Upper lobe of right lung (tissue), 1 donor: ENCODE measurements at regions not wholly inside any gene's neighbourhood (a gene's known extent, or its start where the extent isn't known, plus 50 kb on each side); places are given as distances from the start of the nearest gene placed in this dataset.
"Not testable (repeated sequence)": the region's sequence is repeated elsewhere in the genome, so short reads cannot be mapped to it uniquely, and the experiment has no call there.

Source experiments
- ATAC-seq: fragments of 200-7000 bp; cut with Tn5 transposase; one replicate; pipeline ENCODE4 v1.9.1; 2020; ENCODE audit warnings: mild to moderate bottlenecking, moderate library complexity
- DNase-seq: peaks from one replicate; pipeline ENCODE4 v3.0.0-alpha.2; 2020
- H3K27ac ChIP-seq: fragments of 200-600 bp; one replicate; pipeline ENCODE4 v1.8.0; 2022
- H3K27me3 ChIP-seq: fragments of 200-600 bp; one replicate; pipeline ENCODE4 v1.8.0; 2022; ENCODE audit warnings: mild to moderate bottlenecking
- H3K36me3 ChIP-seq: fragments of 200-600 bp; one replicate; pipeline ENCODE4 v1.8.0; 2022
- H3K4me1 ChIP-seq: fragments of 200-600 bp; one replicate; pipeline ENCODE4 v1.8.0; 2022
- H3K4me3 ChIP-seq: fragments of 200-600 bp; one replicate; pipeline ENCODE4 v1.8.0; 2022; ENCODE audit warnings: mild to moderate bottlenecking
- H3K9me3 ChIP-seq: fragments of 200-600 bp; one replicate; pipeline ENCODE4 v1.8.0; 2022
- CTCF ChIP-seq: fragments of 200-600 bp; IDR thresholded peaks from one replicate; pipeline ENCODE4 v1.8.0; 2022; ENCODE audit warnings: antibody characterized with exemption
- intact Hi-C: fragments of 100-400 bp; cut with DNase I; formaldehyde crosslinking; loops from one replicate; pipeline ENCODE4 v1.11.0; 2022
- donor health status: DM: no; HTN: yes; CAD: no; lungs with severe emphysema.

GRCh38 chr13:62721893-62722292 lies 1306.2 kb upstream of the PCDH20 start:
- TF ChIP-seq CTCF, result no peak
- Histone ChIP-seq H3K27ac (no peak overlapping the region), H3K36me3 (no peaks in the 10 kb centered on the region), H3K9me3 (no peaks in the 10 kb centered on the region), H3K4me1 (no peaks in the 10 kb centered on the region), H3K27me3 (no peaks in the 10 kb centered on the region), H3K4me3 (no peak overlapping the region)
- intact Hi-C loops, result no loop called here
- DNase-seq (no peak), ATAC-seq (no peak)

- H3K9me3 ChIP-seq, H3K27ac ChIP-seq, H3K4me1 ChIP-seq, H3K4me3 ChIP-seq, intact Hi-C loops, DNase-seq, H3K36me3 ChIP-seq, ATAC-seq, H3K27me3 ChIP-seq: not testable (repeated sequence)
These were observed 1296.3 kb upstream of the PCDH20 start for GRCh38 chr13:62711948-62712347.

- ATAC-seq (no peak), DNase-seq (no peak)
- H3K27me3 ChIP-seq, result no peaks in the 10 kb centered on the region
- intact Hi-C loops, result no loop called here
- no peaks in the 10 kb centered on the region for H3K36me3 ChIP-seq
- no peaks in the 10 kb centered on the region for H3K9me3 ChIP-seq
- no peak overlapping the region for H3K4me3 ChIP-seq
- no peaks in the 10 kb centered on the region for H3K4me1 ChIP-seq
- no peak for TF ChIP-seq CTCF
- no peak overlapping the region for H3K27ac ChIP-seq
These were observed 1295.1 kb upstream of the PCDH20 start for GRCh38 chr13:62710787-62711186.

- no peaks in the 10 kb centered on the region for H3K27me3 ChIP-seq
- H3K27ac ChIP-seq, result no peak overlapping the region
- no peak for TF ChIP-seq CTCF
- no peaks in the 10 kb centered on the region for H3K4me1 ChIP-seq
- DNase-seq (no peak), ATAC-seq (no peak)
- intact Hi-C loops, result no loop called here
- H3K4me3 ChIP-seq, result no peak overlapping the region
- no peaks in the 10 kb centered on the region for H3K9me3 ChIP-seq
- no peaks in the 10 kb centered on the region for H3K36me3 ChIP-seq
These were observed 1290.4 kb upstream of the PCDH20 start for GRCh38 chr13:62706048-62706447.

- TF ChIP-seq CTCF, result no peak
- H3K4me1 ChIP-seq, result no peaks in the 10 kb centered on the region
- H3K9me3 ChIP-seq, result no peaks in the 10 kb centered on the region
- H3K27me3 ChIP-seq, result no peaks in the 10 kb centered on the region
- ATAC-seq (no peak), DNase-seq (no peak)
- no peak overlapping the region for H3K4me3 ChIP-seq
- intact Hi-C loops, result no loop called here
- no peak overlapping the region for H3K27ac ChIP-seq
- H3K36me3 ChIP-seq, result no peaks in the 10 kb centered on the region
These were observed 1289.2 kb upstream of the PCDH20 start for GRCh38 chr13:62704875-62705274.

GRCh38 chr13:62702502-62702901 lies 1286.9 kb upstream of the PCDH20 start:
- no peak for ATAC-seq
- intact Hi-C loops, result no loop called here
- H3K4me1 ChIP-seq, result no peaks in the 10 kb centered on the region
- DNase-seq, result no peak
- no peaks in the 10 kb centered on the region for H3K36me3 ChIP-seq
- TF ChIP-seq CTCF, result no peak
- H3K4me3 ChIP-seq, result no peak overlapping the region
- no peaks in the 10 kb centered on the region for H3K27me3 ChIP-seq
- no peak overlapping the region for H3K27ac ChIP-seq
- no peaks in the 10 kb centered on the region for H3K9me3 ChIP-seq
